CD4-positive, alpha-beta T cell (primary cell): ENCODE measurements at regions not wholly inside any gene's neighbourhood (a gene's known extent, or its start where the extent isn't known, plus 50 kb on each side); places are given as distances from the start of the nearest gene placed in this dataset.

Source experiments
- ATAC-seq: fragments of 200-7000 bp; cut with Tn5 transposase; one replicate; pipeline ENCODE4 v1.10.0; 2022; ENCODE audit warnings: mild to moderate bottlenecking; ENCODE audit not compliant: poor library complexity
- CTCF ChIA-PET: fragments of 350-600 bp; sonication (Branson Sonifier 250); formaldehyde crosslinking; loops from one replicate; lab custom pipeline; 2021; ENCODE audit warnings: antibody characterized with exemption, inconsistent platforms; lab: Charles Lee
- POLR2A ChIA-PET: fragments of 350-600 bp; sonication (Branson Sonifier 250); formaldehyde crosslinking; loops from one replicate; lab custom pipeline; 2021; ENCODE audit warnings: antibody characterized with exemption, inconsistent platforms; lab: Charles Lee
- DNase-seq, 14 experiments: peaks; one replicate each; pipeline ENCODE4 v3.0.0-alpha.2; 2013 to 2020; ENCODE audit warnings: mixed read lengths in 2 of 14
- H3K27ac ChIP-seq, 2 donors: one replicate each; pipeline versions ENCODE4 v1.5.1 to v1.7.0; 2013; ENCODE audit warnings: low read length in 2 of 2, low read depth in 1 of 2, mild to moderate bottlenecking in 1 of 2
- H3K27me3 ChIP-seq, 2 experiments: 1 replicate in 1 of 2; 2 replicates in 1 of 2; pipeline versions ENCODE4 v1.6.1 to v1.7.0; 2013; ENCODE audit warnings: low read length in 2 of 2, control low read depth in 1 of 2, mild to moderate bottlenecking in 1 of 2, moderate library complexity in 1 of 2; ENCODE audit not compliant: insufficient read depth in 2 of 2, control insufficient read depth in 1 of 2
- H3K36me3 ChIP-seq: one replicate; pipeline ENCODE4 v1.6.1; 2013; ENCODE audit warnings: low read length, control low read depth; ENCODE audit not compliant: insufficient read depth
- H3K4me1 ChIP-seq: one replicate; pipeline ENCODE4 v1.6.1; 2013; ENCODE audit warnings: low read length, control low read depth; ENCODE audit not compliant: insufficient read depth
- H3K4me3 ChIP-seq: one replicate; pipeline ENCODE4 v1.5.1; 2013; ENCODE audit warnings: mild to moderate bottlenecking, low read length, moderate library complexity
- H3K9me3 ChIP-seq, 2 experiments: 1 replicate in 1 of 2; 2 replicates in 1 of 2; pipeline versions ENCODE4 v1.6.1 to v1.7.0; 2013; ENCODE audit warnings: low read length in 2 of 2, mild to moderate bottlenecking in 2 of 2, control low read depth in 1 of 2, moderate library complexity in 1 of 2; ENCODE audit not compliant: control insufficient read depth in 1 of 2, insufficient read depth in 1 of 2
- H3K27ac Mint-ChIP-seq: one replicate; pipeline ENCODE4 v1.8.0; 2020; ENCODE audit warnings: mixed read lengths
- H3K27me3 Mint-ChIP-seq: one replicate; pipeline ENCODE4 v1.8.0; 2021; ENCODE audit warnings: mixed read lengths
- H3K36me3 Mint-ChIP-seq: one replicate; pipeline ENCODE4 v1.8.0; 2021; ENCODE audit warnings: low read depth, mixed read lengths
- H3K4me1 Mint-ChIP-seq: one replicate; pipeline ENCODE4 v1.8.0; 2021; ENCODE audit warnings: low read depth, mixed read lengths
- H3K4me3 Mint-ChIP-seq: one replicate; pipeline ENCODE4 v1.8.0; 2020; ENCODE audit warnings: mild to moderate bottlenecking, mixed read lengths
- H3K9me3 Mint-ChIP-seq: one replicate; pipeline ENCODE4 v1.8.0; 2020; ENCODE audit warnings: mixed read lengths
- intact Hi-C, 2 experiments: fragments of 100-400 bp; cut with DNase I in 1 of 2; cut with micrococcal nuclease in 1 of 2; formaldehyde crosslinking; loops; one replicate each; pipeline versions ENCODE4 v1.15.1 to v1.9.0; 2023 to 2025; cut with DNase I, micrococcal nuclease
- TF ChIP-seq, protein P1 (sequence below): fragments of 200-600 bp; IDR thresholded peaks from one replicate; pipeline ENCODE4 v1.8.0; 2022; ENCODE audit warnings: antibody characterized with exemption, mild to moderate bottlenecking

DNA sequence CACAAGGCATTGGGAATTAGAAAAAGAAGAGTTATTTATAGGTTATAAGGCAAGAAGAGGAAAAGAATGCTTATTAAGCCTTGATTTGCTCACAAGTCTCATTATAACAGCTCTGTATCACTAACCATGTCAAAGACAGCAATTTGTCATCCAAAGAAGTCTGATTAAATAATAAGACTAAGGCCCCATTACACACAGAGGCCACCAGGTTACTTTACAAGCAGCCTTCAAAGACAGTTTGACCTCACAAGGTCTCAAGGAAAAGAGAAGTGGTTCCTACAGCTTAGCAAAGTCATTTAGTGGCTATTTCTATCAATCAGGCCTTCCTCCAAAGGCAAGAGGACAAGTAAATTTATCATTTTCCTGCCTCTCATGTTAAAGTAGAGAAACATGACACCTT lies 188.5 kb downstream of the MBD2 start:
- POLR2A ChIA-PET, result no interaction called here
- no peak overlapping the region for H3K27ac Mint-ChIP-seq

DNA sequence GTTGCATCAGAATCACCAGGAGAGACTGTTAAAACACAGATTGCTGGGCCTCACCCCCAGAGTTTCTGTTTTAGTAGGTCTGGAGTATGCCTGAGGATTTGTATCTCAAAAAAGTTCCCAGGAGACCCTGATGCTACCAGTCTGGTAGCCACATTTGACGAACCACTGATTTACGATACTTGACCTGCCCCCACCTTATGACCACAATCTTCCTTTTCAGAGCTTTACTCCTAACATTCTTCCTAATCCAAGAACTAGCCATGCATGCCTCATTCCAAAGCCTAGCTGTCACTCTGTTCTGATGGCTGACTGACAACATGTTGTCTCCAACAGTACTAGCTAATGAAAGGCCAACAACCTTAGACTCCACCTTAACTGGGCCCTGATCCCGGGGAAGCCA lies 191.4 kb downstream of the MBD2 start:
- ATAC-seq, result no peak
- CTCF ChIA-PET, result interaction anchor here (0.9 kb wide), 1 partner anchor 9 kb away, joined by 4 read pairs; no protein-coding TSS in a partner anchor

More for the DNA sequence above, 188.5 kb downstream of the MBD2 start:
- H3K36me3 ChIP-seq, result no peaks in the 10 kb centered on the region
- Mint-ChIP-seq H3K36me3 (no peaks in the 10 kb centered on the region), H3K9me3 (no peaks in the 10 kb centered on the region), H3K27me3 (peaks cover 11% of the 10 kb centered on the region), H3K4me3 (no peak overlapping the region), H3K4me1 (no peaks in the 10 kb centered on the region)
- H3K9me3 ChIP-seq, result no peaks in the 10 kb centered on the region
- ATAC-seq (no peak), DNase-seq (no peak)
- no peak overlapping the region for H3K27ac ChIP-seq
- H3K4me1 ChIP-seq, result no peaks in the 10 kb centered on the region
- CTCF ChIA-PET, result no interaction called here
- TF ChIP-seq, protein P1, sequence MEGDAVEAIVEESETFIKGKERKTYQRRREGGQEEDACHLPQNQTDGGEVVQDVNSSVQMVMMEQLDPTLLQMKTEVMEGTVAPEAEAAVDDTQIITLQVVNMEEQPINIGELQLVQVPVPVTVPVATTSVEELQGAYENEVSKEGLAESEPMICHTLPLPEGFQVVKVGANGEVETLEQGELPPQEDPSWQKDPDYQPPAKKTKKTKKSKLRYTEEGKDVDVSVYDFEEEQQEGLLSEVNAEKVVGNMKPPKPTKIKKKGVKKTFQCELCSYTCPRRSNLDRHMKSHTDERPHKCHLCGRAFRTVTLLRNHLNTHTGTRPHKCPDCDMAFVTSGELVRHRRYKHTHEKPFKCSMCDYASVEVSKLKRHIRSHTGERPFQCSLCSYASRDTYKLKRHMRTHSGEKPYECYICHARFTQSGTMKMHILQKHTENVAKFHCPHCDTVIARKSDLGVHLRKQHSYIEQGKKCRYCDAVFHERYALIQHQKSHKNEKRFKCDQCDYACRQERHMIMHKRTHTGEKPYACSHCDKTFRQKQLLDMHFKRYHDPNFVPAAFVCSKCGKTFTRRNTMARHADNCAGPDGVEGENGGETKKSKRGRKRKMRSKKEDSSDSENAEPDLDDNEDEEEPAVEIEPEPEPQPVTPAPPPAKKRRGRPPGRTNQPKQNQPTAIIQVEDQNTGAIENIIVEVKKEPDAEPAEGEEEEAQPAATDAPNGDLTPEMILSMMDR, result no peak
- H3K27me3 ChIP-seq, result no peaks in the 10 kb centered on the region
- H3K4me3 ChIP-seq, result no peak overlapping the region
- intact Hi-C loops, result no loop called here

DNA sequence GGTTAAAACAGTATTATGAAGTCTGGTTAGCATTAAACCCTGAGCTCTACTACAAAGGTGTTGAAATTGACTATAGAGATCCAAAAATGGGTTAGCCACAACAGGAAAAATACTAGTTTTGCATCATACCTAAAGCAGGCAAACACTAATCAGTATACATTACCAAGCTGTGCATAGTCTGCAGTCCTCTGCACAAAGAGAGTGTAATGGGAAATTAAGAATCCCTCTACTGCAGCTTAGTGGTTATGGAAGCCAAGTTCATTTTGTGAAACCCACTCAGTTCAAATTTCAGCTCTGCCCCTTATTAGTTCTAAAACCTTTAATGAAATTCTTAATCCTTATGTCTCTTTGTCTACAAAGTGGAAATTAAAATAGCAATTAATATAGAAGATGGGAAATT lies 192.1 kb downstream of the MBD2 start:
- H3K27me3 Mint-ChIP-seq, result peaks cover 9% of the 10 kb centered on the region
- POLR2A ChIA-PET, result no interaction called here
- DNase-seq, result no peak
- TF ChIP-seq, protein P1, result no peak
- no peak overlapping the region for H3K27ac Mint-ChIP-seq
- no peaks in the 10 kb centered on the region for H3K4me1 ChIP-seq
- no peak overlapping the region for H3K4me3 ChIP-seq
- CTCF ChIA-PET, result interaction anchor here (0.9 kb wide), 1 partner anchor 10 kb away, joined by 4 read pairs; no protein-coding TSS in a partner anchor
- H3K27ac ChIP-seq, result no peak overlapping the region
- intact Hi-C loops, result no loop called here
- H3K36me3 Mint-ChIP-seq, result no peaks in the 10 kb centered on the region
- H3K36me3 ChIP-seq, result no peaks in the 10 kb centered on the region
- H3K4me3 Mint-ChIP-seq, result no peak overlapping the region
- no peaks in the 10 kb centered on the region for H3K4me1 Mint-ChIP-seq
- no peak for ATAC-seq
- no peaks in the 10 kb centered on the region for H3K9me3 ChIP-seq
- no peaks in the 10 kb centered on the region for H3K9me3 Mint-ChIP-seq
- H3K27me3 ChIP-seq, result no peaks in the 10 kb centered on the region

More for the DNA sequence above, 191.4 kb downstream of the MBD2 start:
- Histone ChIP-seq H3K4me1 (no peaks in the 10 kb centered on the region), H3K27me3 (no peaks in the 10 kb centered on the region), H3K9me3 (no peaks in the 10 kb centered on the region), H3K4me3 (no peak overlapping the region), H3K36me3 (no peaks in the 10 kb centered on the region), H3K27ac (no peak overlapping the region)
- POLR2A ChIA-PET, result no interaction called here
- Mint-ChIP-seq H3K4me3 (no peak overlapping the region), H3K9me3 (no peaks in the 10 kb centered on the region), H3K27ac (no peak overlapping the region), H3K36me3 (no peaks in the 10 kb centered on the region), H3K27me3 (peaks cover 7% of the 10 kb centered on the region), H3K4me1 (no peaks in the 10 kb centered on the region)
- no peak for DNase-seq
- TF ChIP-seq, protein P1, result no peak
- intact Hi-C loops, result no loop called here
